Upper lobe of left lung (tissue), 4 donors: ENCODE measurements at regions not wholly inside any gene's neighbourhood (a gene's known extent, or its start where the extent isn't known, plus 50 kb on each side); places are given as distances from the start of the nearest gene placed in this dataset.

Experiments used
- EP300 ChIP-seq, 4 donors: sonication (generic); formaldehyde crosslinking; IDR thresholded peaks; one replicate each; pipeline ENCODE4 v1.5.1; 2017; ENCODE audit warnings: antibody characterized with exemption in 4 of 4, control low read depth in 2 of 4
- POLR2A ChIP-seq, 4 donors: fragments of 450-650 bp; IDR thresholded peaks; one replicate each; pipeline ENCODE4 v1.5.1; 2016 to 2017; ENCODE audit warnings: antibody characterized with exemption in 4 of 4, mild to moderate bottlenecking in 2 of 4
- POLR2AphosphoS5 ChIP-seq, 2 donors: sonication (generic); formaldehyde crosslinking; IDR thresholded peaks; one replicate each; pipeline ENCODE4 v1.5.1; 2017; ENCODE audit warnings: antibody characterized with exemption in 2 of 2
- TF ChIP-seq, protein P1 (sequence below), 6 experiments: fragments of 450-650 bp in 4 of 6; fragments of 200-600 bp in 2 of 6; sonication (generic) in 2 of 6; IDR thresholded peaks; one replicate each; pipeline ENCODE4 v1.5.1; 2016 to 2019; ENCODE audit warnings: antibody characterized with exemption in 6 of 6

DNA sequence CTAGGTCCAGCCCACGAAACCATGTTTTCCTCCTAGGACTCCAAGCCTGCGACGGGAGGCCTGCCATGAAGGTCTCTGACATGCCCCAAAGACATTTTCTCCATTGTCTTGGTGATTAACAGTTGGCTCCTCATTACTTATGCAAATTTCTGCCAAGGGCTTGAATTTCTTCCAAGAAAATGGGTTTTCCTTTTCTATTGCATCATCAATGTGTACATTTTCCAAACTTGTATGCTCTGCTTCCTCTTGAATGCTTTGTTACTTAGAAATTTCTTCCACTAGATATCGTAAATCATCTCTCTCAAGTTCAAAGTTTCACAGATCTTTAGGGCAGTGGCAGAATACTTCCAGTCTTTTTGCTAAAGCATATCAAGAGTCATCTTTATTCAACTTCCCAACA is 1792.7 kb upstream of the CDH9 start:
- TF ChIP-seq POLR2AphosphoS5 (IDR thresholded peaks at IDR 0.05): no peak
- TF ChIP-seq, protein P1, sequence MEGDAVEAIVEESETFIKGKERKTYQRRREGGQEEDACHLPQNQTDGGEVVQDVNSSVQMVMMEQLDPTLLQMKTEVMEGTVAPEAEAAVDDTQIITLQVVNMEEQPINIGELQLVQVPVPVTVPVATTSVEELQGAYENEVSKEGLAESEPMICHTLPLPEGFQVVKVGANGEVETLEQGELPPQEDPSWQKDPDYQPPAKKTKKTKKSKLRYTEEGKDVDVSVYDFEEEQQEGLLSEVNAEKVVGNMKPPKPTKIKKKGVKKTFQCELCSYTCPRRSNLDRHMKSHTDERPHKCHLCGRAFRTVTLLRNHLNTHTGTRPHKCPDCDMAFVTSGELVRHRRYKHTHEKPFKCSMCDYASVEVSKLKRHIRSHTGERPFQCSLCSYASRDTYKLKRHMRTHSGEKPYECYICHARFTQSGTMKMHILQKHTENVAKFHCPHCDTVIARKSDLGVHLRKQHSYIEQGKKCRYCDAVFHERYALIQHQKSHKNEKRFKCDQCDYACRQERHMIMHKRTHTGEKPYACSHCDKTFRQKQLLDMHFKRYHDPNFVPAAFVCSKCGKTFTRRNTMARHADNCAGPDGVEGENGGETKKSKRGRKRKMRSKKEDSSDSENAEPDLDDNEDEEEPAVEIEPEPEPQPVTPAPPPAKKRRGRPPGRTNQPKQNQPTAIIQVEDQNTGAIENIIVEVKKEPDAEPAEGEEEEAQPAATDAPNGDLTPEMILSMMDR (IDR thresholded peaks at IDR 0.05): no peak
- TF ChIP-seq POLR2A (IDR thresholded peaks at IDR 0.05): no peak
- TF ChIP-seq EP300 (IDR thresholded peaks at IDR 0.05): no peak
